ENCODE measurements at regions not wholly inside any gene's neighbourhood (a gene's known extent, or its start where the extent isn't known, plus 50 kb on each side); places are given as distances from the start of the nearest gene placed in this dataset.
A peak's percentile ranks its signal among the peaks of the same experiment; 100 is the strongest.

GRCh38 chr21:38751379-38752050 is 54.2 kb upstream of the ETS2 start:
- peak in 1 of 6 donors; percentile 29 for DNase-seq
- Histone ChIP-seq H3K9me3 (no peaks in the 10 kb centered on the region), H3K27me3 (no peaks in the 10 kb centered on the region), H3K27ac (no peak overlapping the region), H3K36me3 (no peaks in the 10 kb centered on the region), H3K4me3 (no peak overlapping the region), H3K4me1 (no peaks in the 10 kb centered on the region)
- no peak for FAIRE-seq
- WGBS, 2 donors, result 73 to 79% methylated on average over 27 of the region's 27 CpGs
- no peak for TF ChIP-seq CTCF (IDR thresholded peaks at IDR 0.05)
- peak in 2 of 4 donors; percentile 56 to 65 for ATAC-seq
- intact Hi-C loops (cut with DNase I), result no loop called here

GRCh38 chr21:38752051-38752505 is 53.7 kb upstream of the ETS2 start:
- DNase-seq (no peak), ATAC-seq (no peak), FAIRE-seq (no peak)
- 58% methylated on average over 11 of the region's 11 CpGs for WGBS, 2 donors
- TF ChIP-seq CTCF (IDR thresholded peaks at IDR 0.05), result no peak
- Histone ChIP-seq H3K27ac (no peak overlapping the region), H3K4me1 (no peaks in the 10 kb centered on the region), H3K9me3 (no peaks in the 10 kb centered on the region), H3K27me3 (no peaks in the 10 kb centered on the region), H3K4me3 (no peak overlapping the region), H3K36me3 (no peaks in the 10 kb centered on the region)
- intact Hi-C loops (cut with DNase I), result no loop called here

GRCh38 chr21:38753114-38753513 is 52.6 kb upstream of the ETS2 start:
- ATAC-seq, result no peak
- intact Hi-C loops (cut with DNase I), result no loop called here

GRCh38 chr21:38753557-38753971 is 52.2 kb upstream of the ETS2 start:
- 38 to 45% methylated on average over 4 of the region's 4 CpGs for WGBS, 2 donors
- H3K4me1 ChIP-seq, result no peaks in the 10 kb centered on the region
- H3K9me3 ChIP-seq, result no peaks in the 10 kb centered on the region
- H3K27ac ChIP-seq, result no peak overlapping the region
- intact Hi-C loops (cut with DNase I), result no loop called here
- no peak for DNase-seq
- FAIRE-seq, result no peak
- no peak for ATAC-seq
- no peak overlapping the region for H3K4me3 ChIP-seq
- H3K36me3 ChIP-seq, result no peaks in the 10 kb centered on the region
- no peak for TF ChIP-seq CTCF (IDR thresholded peaks at IDR 0.05)
- no peaks in the 10 kb centered on the region for H3K27me3 ChIP-seq

More at GRCh38 chr21:38753114-38753513, 52.6 kb upstream of the ETS2 start:
- H3K36me3 ChIP-seq, result no peaks in the 10 kb centered on the region
- H3K27ac ChIP-seq, result no peak overlapping the region
- WGBS, 2 donors, result 68 to 75% methylated on average over 3 of the region's 3 CpGs
- DNase-seq, result no peak
- no peaks in the 10 kb centered on the region for H3K9me3 ChIP-seq
- H3K4me3 ChIP-seq, result no peak overlapping the region
- TF ChIP-seq CTCF (IDR thresholded peaks at IDR 0.05), result no peak
- H3K27me3 ChIP-seq, result no peaks in the 10 kb centered on the region
- H3K4me1 ChIP-seq, result no peaks in the 10 kb centered on the region
- no peak for FAIRE-seq

All from pancreas (tissue), 10 donors.